ENCODE measurements at regions not wholly inside any gene's neighbourhood (a gene's known extent, or its start where the extent isn't known, plus 50 kb on each side); places are given as distances from the start of the nearest gene placed in this dataset.

DNA sequence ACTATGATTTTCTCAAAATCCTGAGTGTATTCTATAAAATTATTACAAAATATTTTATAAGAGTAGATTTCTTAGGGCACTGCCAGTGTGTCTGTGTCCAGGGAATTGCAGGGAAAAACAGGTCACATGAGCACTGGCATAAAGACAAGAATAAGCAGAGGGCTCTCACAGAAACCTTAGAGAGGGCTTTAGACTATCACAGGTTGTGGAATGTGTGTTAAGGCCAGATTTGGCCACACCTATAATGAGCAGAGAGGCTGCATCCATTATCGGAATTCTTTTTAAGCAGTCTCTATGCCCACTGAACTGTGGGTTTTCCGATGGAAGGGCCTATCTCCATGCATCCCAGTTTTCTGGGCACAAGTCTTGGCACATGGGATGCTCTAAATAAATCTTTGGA, 90.2 kb downstream of the RTP4 start:
- no peak for TF ChIP-seq POLR2AphosphoS5 (IDR thresholded peaks at IDR 0.05; ENCODE audit: low read depth, low read length)
- no peak for TF ChIP-seq POLR2A (IDR thresholded peaks at IDR 0.05; ENCODE audit: low read depth, low read length)
- no peak for TF ChIP-seq TAF1 (IDR thresholded peaks at IDR 0.05; ENCODE audit: low read depth, low read length)
- TF ChIP-seq POU2F2 (IDR thresholded peaks at IDR 0.05; ENCODE audit: low read depth, low read length) = no peak
- TF ChIP-seq SPI1 (IDR thresholded peaks at IDR 0.05; ENCODE audit: low read depth, low read length) = no peak
- TF ChIP-seq PAX5 (IDR thresholded peaks at IDR 0.05; ENCODE audit: insufficient read depth, low read length, severe bottlenecking) = no peak

Data from GM12891 (cell line).